SK-N-MC (cell line): ENCODE measurements at regions not wholly inside any gene's neighbourhood (a gene's known extent, or its start where the extent isn't known, plus 50 kb on each side); places are given as distances from the start of the nearest gene placed in this dataset.

Source experiments
- EZH2 ChIP-seq: fragments of 200-600 bp; sonication (generic); IDR thresholded peaks from one replicate; pipeline ENCODE4 v1.6.1; 2017; ENCODE audit warnings: antibody characterized with exemption
- POLR2AphosphoS5 ChIP-seq: IDR thresholded peaks from 2 replicates; pipeline ENCODE4 v1.6.1; 2012; ENCODE audit warnings: mild to moderate bottlenecking, low read depth, low read length, borderline replicate concordance

DNA sequence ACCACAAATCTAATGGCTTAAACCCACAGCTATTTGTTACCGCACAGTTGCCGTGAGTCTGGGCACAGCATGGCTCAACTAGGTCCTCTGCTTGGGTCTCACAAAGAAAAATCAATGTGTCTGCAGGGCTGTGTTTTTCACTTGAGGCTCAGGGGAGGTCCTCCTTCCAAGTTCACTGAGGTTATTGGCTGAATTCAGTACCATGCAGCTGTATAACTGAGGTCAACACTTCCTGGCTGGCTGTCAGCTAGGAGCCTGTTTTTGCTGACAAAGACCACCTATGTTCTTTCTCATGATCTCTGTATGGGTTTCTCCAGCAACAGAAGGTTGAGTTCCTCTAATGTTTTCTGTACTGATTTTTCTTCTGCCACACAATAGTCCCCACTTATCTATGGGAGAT, 736.7 kb upstream of the PRKX start:
- TF ChIP-seq EZH2 (no peak), POLR2AphosphoS5 (no peak)
